Epithelial cell of esophagus (primary cell): ENCODE measurements at regions not wholly inside any gene's neighbourhood (a gene's known extent, or its start where the extent isn't known, plus 50 kb on each side); places are given as distances from the start of the nearest gene placed in this dataset.

Experiments
- DNase-seq: peaks from one replicate; pipeline ENCODE4 v3.0.0; 2010; ENCODE audit warnings: low read depth
- H3K4me3 ChIP-seq: 2 replicates; pipeline ENCODE4 v1.5.1; 2011; ENCODE audit warnings: mild to moderate bottlenecking, low read length, control low read depth
- TF ChIP-seq, protein P1 (sequence below): IDR thresholded peaks from 2 replicates; pipeline ENCODE4 v1.5.1; 2011; ENCODE audit warnings: low read depth, mild to moderate bottlenecking, low read length, control low read depth, inconsistent platforms; ENCODE audit not compliant: insufficient read depth; ENCODE audit errors: missing control alignments

DNA sequence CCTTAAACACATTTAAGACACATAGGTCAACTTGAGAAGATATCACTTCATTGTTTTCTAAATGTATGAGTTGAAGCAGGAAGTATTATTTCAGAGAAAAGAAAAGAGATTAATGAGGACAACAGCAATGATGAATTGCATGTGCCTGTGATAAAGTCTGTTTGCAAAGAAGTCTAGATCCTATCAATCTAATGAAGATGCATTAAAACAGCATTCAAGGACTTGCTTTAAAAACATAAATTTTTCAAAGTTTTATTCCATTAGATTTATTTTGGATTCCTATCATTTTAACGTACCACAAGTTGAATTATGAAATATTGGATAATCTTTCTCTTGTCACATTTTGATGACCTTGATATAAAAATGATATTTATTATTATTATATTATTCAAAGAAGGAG is 642.5 kb upstream of the CCDC54 start:
- TF ChIP-seq, protein P1, sequence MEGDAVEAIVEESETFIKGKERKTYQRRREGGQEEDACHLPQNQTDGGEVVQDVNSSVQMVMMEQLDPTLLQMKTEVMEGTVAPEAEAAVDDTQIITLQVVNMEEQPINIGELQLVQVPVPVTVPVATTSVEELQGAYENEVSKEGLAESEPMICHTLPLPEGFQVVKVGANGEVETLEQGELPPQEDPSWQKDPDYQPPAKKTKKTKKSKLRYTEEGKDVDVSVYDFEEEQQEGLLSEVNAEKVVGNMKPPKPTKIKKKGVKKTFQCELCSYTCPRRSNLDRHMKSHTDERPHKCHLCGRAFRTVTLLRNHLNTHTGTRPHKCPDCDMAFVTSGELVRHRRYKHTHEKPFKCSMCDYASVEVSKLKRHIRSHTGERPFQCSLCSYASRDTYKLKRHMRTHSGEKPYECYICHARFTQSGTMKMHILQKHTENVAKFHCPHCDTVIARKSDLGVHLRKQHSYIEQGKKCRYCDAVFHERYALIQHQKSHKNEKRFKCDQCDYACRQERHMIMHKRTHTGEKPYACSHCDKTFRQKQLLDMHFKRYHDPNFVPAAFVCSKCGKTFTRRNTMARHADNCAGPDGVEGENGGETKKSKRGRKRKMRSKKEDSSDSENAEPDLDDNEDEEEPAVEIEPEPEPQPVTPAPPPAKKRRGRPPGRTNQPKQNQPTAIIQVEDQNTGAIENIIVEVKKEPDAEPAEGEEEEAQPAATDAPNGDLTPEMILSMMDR: no peak
- no peak overlapping the region for H3K4me3 ChIP-seq
- no peak for DNase-seq

GRCh38 chr3:106737265-106737664 is 640.0 kb upstream of the CCDC54 start:
- H3K4me3 ChIP-seq: no peak overlapping the region
- TF ChIP-seq, protein P1: no peak
- no peak for DNase-seq

- no peak for DNase-seq
- TF ChIP-seq, protein P1: no peak
Observed at GRCh38 chr3:106740116-106740515, 637.1 kb upstream of the CCDC54 start.

GRCh38 chr3:106745344-106746168 is 631.7 kb upstream of the CCDC54 start:
- no peak overlapping the region for H3K4me3 ChIP-seq
- TF ChIP-seq, protein P1: no peak
- DNase-seq: no peak

More at GRCh38 chr3:106740116-106740515, 637.1 kb upstream of the CCDC54 start:
- no peak overlapping the region for H3K4me3 ChIP-seq

DNA sequence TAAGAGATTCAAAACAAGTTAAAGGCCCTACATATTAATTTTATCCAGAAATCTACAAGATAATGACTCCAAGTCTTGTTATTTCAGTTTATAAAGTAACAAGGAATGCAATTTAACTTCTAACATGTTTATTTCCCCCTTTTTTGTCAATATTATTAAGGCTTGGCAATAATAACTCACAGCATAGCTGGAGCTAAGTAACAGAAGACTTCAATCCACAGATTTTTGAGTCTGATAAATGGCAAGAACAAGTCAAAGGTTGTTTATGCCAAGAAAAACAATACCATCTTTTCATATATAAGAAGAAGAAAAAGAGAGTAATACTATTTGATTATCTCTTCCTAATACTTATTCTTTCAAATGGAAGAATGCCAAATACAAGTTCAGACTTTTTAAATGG is 631.0 kb upstream of the CCDC54 start:
- H3K4me3 ChIP-seq: no peak overlapping the region
- TF ChIP-seq, protein P1: no peak
- DNase-seq: no peak

GRCh38 chr3:106748472-106749262 is 628.6 kb upstream of the CCDC54 start:
- TF ChIP-seq, protein P1: no peak
- DNase-seq: no peak
- H3K4me3 ChIP-seq: no peak overlapping the region

DNA sequence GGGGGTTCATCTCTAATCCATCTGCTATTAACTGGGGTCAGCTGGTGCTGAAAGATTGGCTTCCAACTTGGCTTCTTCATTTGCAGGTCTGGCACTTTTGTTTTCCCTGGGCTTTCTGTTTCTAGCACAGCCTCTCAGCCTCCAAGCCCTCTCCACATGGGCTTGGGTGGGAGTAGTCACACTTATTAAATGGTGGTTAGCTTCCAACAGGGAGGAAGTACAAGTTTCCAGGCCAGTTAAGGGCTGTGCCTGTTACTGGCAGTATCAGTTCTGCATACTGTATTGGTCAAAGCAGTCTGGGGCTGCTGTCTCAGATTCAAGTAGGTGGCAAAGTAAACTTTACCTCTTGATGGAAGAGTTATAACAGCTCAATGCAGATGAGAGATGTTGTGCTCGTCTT is 627.1 kb upstream of the CCDC54 start:
- DNase-seq: no peak
- no peak overlapping the region for H3K4me3 ChIP-seq
- TF ChIP-seq, protein P1: no peak
